H9 (cell line): ENCODE measurements at regions not wholly inside any gene's neighbourhood (a gene's known extent, or its start where the extent isn't known, plus 50 kb on each side); places are given as distances from the start of the nearest gene placed in this dataset.

Experiments
- DNase-seq: peaks from one replicate; pipeline ENCODE4 v3.0.0-alpha.2; 2017
- H2AFZ ChIP-seq: one replicate; pipeline ENCODE4 v1.6.1; 2013; ENCODE audit warnings: mild to moderate bottlenecking, low read length, control low read depth, moderate library complexity
- H2AK5ac ChIP-seq: 2 replicates; pipeline ENCODE4 v1.6.1; 2013; ENCODE audit warnings: low read length, control low read depth, mixed read lengths; ENCODE audit not compliant: insufficient read length
- H2BK120ac ChIP-seq: one replicate; pipeline ENCODE4 v1.6.1; 2013; ENCODE audit warnings: low read depth, mild to moderate bottlenecking, low read length, control low read depth, inconsistent platforms; ENCODE audit not compliant: poor library complexity, severe bottlenecking
- H2BK12ac ChIP-seq: 2 replicates; pipeline ENCODE4 v1.6.1; 2013; ENCODE audit warnings: low read length, control low read depth, mixed read lengths, low read depth; ENCODE audit not compliant: insufficient read length
- H2BK15ac ChIP-seq: 2 replicates; pipeline ENCODE4 v1.6.1; 2013; ENCODE audit warnings: low read depth, low read length, control low read depth
- H2BK20ac ChIP-seq: one replicate; pipeline ENCODE4 v1.6.1; 2013; ENCODE audit warnings: low read depth, mild to moderate bottlenecking, low read length, control low read depth, inconsistent platforms; ENCODE audit not compliant: poor library complexity, severe bottlenecking
- H2BK5ac ChIP-seq: 2 replicates; pipeline ENCODE4 v1.6.1; 2013; ENCODE audit warnings: low read length, control low read depth, mixed read lengths; ENCODE audit not compliant: insufficient read length
- H3K14ac ChIP-seq: 2 replicates; pipeline ENCODE4 v1.6.1; 2013; ENCODE audit warnings: low read length, control low read depth; ENCODE audit not compliant: insufficient read depth
- H3K18ac ChIP-seq: 2 replicates; pipeline ENCODE4 v1.6.1; 2013; ENCODE audit warnings: low read depth, mild to moderate bottlenecking, mixed read lengths, low read length, control low read depth; ENCODE audit not compliant: insufficient read length
- H3K23ac ChIP-seq: 2 replicates; pipeline ENCODE4 v1.6.1; 2013; ENCODE audit warnings: low read length, control low read depth, mixed read lengths, low read depth; ENCODE audit not compliant: insufficient read length
- H3K23me2 ChIP-seq: 2 replicates; pipeline ENCODE4 v1.6.1; 2013; ENCODE audit warnings: low read depth, mild to moderate bottlenecking, mixed read lengths, low read length, control low read depth; ENCODE audit not compliant: insufficient read length, poor library complexity, severe bottlenecking
- H3K27ac ChIP-seq: 2 replicates; pipeline ENCODE4 v1.5.1; 2013; ENCODE audit warnings: low read length, control low read depth, mixed read lengths, low read depth; ENCODE audit not compliant: insufficient read length
- H3K27me3 ChIP-seq: 2 replicates; pipeline ENCODE4 v1.6.1; 2013; ENCODE audit warnings: low read length, control low read depth, inconsistent platforms; ENCODE audit not compliant: insufficient read depth
- H3K4ac ChIP-seq: 2 replicates; pipeline ENCODE4 v1.6.1; 2013; ENCODE audit warnings: low read depth, mild to moderate bottlenecking, control low read depth, inconsistent platforms, low read length, moderate library complexity
- H3K4me1 ChIP-seq: 2 replicates; pipeline ENCODE4 v1.6.1; 2013; ENCODE audit warnings: low read length, control low read depth, inconsistent platforms; ENCODE audit not compliant: insufficient read depth
- H3K4me2 ChIP-seq: 2 replicates; pipeline ENCODE4 v1.6.1; 2013; ENCODE audit warnings: low read length, control low read depth, mixed read lengths; ENCODE audit not compliant: insufficient read length, insufficient read depth
- H3K56ac ChIP-seq: 2 replicates; pipeline ENCODE4 v1.6.1; 2013; ENCODE audit warnings: low read depth, mild to moderate bottlenecking, mixed read lengths, low read length, control low read depth; ENCODE audit not compliant: insufficient read length
- H3K79me1 ChIP-seq: 2 replicates; pipeline ENCODE4 v1.6.1; 2013; ENCODE audit warnings: low read depth, mild to moderate bottlenecking, moderate library complexity, low read length, control low read depth, inconsistent platforms; ENCODE audit not compliant: insufficient read depth, poor library complexity, severe bottlenecking
- H3K79me2 ChIP-seq: 2 replicates; pipeline ENCODE4 v1.6.1; 2013; ENCODE audit warnings: low read length, control low read depth, inconsistent platforms; ENCODE audit not compliant: insufficient read depth
- H3K9ac ChIP-seq: 2 replicates; pipeline ENCODE4 v1.6.1; 2013; ENCODE audit warnings: low read length, control low read depth, mixed read lengths; ENCODE audit not compliant: insufficient read length; ENCODE audit errors: extremely low read depth
- H3K9me3 ChIP-seq: one replicate; pipeline ENCODE4 v1.6.1; 2013; ENCODE audit warnings: low read depth, low read length, inconsistent platforms; ENCODE audit not compliant: control insufficient read depth
- H3T11ph ChIP-seq: one replicate; pipeline ENCODE4 v1.6.1; 2013; ENCODE audit warnings: mild to moderate bottlenecking, low read length, control low read depth, inconsistent platforms
- H4K20me1 ChIP-seq: one replicate; pipeline ENCODE4 v1.6.1; 2013; ENCODE audit not compliant: control insufficient read depth, insufficient read length, insufficient read depth
- H4K5ac ChIP-seq: 2 replicates; pipeline ENCODE4 v1.6.1; 2013; ENCODE audit warnings: low read depth, mild to moderate bottlenecking, mixed read lengths, low read length, control low read depth; ENCODE audit not compliant: insufficient read length
- H4K8ac ChIP-seq: replicated peaks from 2 replicates; pipeline ENCODE4 v1.6.1; 2013; ENCODE audit warnings: low read length, control low read depth, mixed read lengths, low read depth; ENCODE audit not compliant: insufficient read length
- H4K91ac ChIP-seq: 2 replicates; pipeline ENCODE4 v1.6.1; 2013; ENCODE audit warnings: low read depth, mild to moderate bottlenecking, moderate library complexity, mixed read lengths, low read length, control low read depth; ENCODE audit not compliant: insufficient read length
- H3K27ac Mint-ChIP-seq, 3 experiments: 2 replicates in 2 of 3; 3 replicates in 1 of 3; pipeline ENCODE4 v1.8.0; 2020 to 2021; ENCODE audit warnings: mixed read lengths in 3 of 3, mild to moderate bottlenecking in 1 of 3, moderate library complexity in 1 of 3
- H3K27me3 Mint-ChIP-seq: 2 replicates; pipeline ENCODE4 v1.8.0; 2021; ENCODE audit warnings: low read depth, mild to moderate bottlenecking, moderate library complexity, mixed read lengths
- H3K36me3 Mint-ChIP-seq, 3 experiments: 2 replicates in 2 of 3; 3 replicates in 1 of 3; pipeline ENCODE4 v1.8.0; 2020 to 2021; ENCODE audit warnings: low read depth in 3 of 3, mixed read lengths in 3 of 3; ENCODE audit not compliant: insufficient read depth in 1 of 3
- H3K4me1 Mint-ChIP-seq, 2 experiments: 2 replicates each; pipeline ENCODE4 v1.8.0; 2020; ENCODE audit warnings: mixed read lengths in 2 of 2
- H3K4me3 Mint-ChIP-seq, 2 experiments: 2 replicates in 1 of 2; 3 replicates in 1 of 2; pipeline ENCODE4 v1.8.0; 2020 to 2021; ENCODE audit warnings: mild to moderate bottlenecking in 2 of 2, mixed read lengths in 2 of 2, moderate library complexity in 1 of 2
- H3K9me3 Mint-ChIP-seq, 2 experiments: 2 replicates in 1 of 2; 3 replicates in 1 of 2; pipeline ENCODE4 v1.8.0; 2020; ENCODE audit warnings: mild to moderate bottlenecking in 2 of 2, mixed read lengths in 2 of 2, moderate library complexity in 1 of 2
- CTCF ChIP-seq: fragments of 200-600 bp; sonication (generic); conservative IDR thresholded peaks from 3 replicates; pipeline ENCODE4 v1.8.0; 2021; ENCODE audit warnings: antibody characterized with exemption, mild to moderate bottlenecking
- WGBS: extraction: QIAGEN DNeasy Blood & Tissue Kit; methylation state at CpG from one replicate; pipeline ENCODE4 v1.1.7; 2013; ENCODE audit warnings: missing lambda C conversion rate, low lambda C conversion rate, mixed read lengths; ENCODE audit not compliant: insufficient read length; ENCODE audit errors: extremely low coverage; 5-methylcytosine and 5-hydroxymethylcytosine counted together

GRCh38 chr6:51314965-51315364 lies 496.3 kb downstream of the TFAP2B start:
- Histone ChIP-seq H2BK20ac (no peak overlapping the region), H2BK12ac (no peak overlapping the region), H3K4me1 (no peaks in the 10 kb centered on the region; the same call in 1 of the 2 replicates), H3K79me2 (no peaks in the 10 kb centered on the region), H3K4me2 (no peak overlapping the region), H3T11ph (no peak overlapping the region), H3K9ac (no peak overlapping the region), H2AK5ac (no peak overlapping the region), H3K18ac (no peak overlapping the region), H2AFZ (no peak overlapping the region), H4K91ac (no peak overlapping the region), H3K23ac (no peak overlapping the region), H2BK15ac (no peak overlapping the region), H2BK5ac (no peak overlapping the region), H3K23me2 (no peaks in the 10 kb centered on the region), H2BK120ac (no peak overlapping the region), H3K27me3 (no peaks in the 10 kb centered on the region), H3K14ac (no peak overlapping the region), H3K79me1 (no peaks in the 10 kb centered on the region), H4K20me1 (no peaks in the 10 kb centered on the region), H3K56ac (no peak overlapping the region), H4K5ac (no peak overlapping the region), H4K8ac (no peak overlapping the region), H3K4ac (no peak overlapping the region), H3K27ac (no peak overlapping the region), H3K9me3 (no peaks in the 10 kb centered on the region)
- no peaks in the 10 kb centered on the region for H3K36me3 Mint-ChIP-seq
- H3K27ac Mint-ChIP-seq, result no peak overlapping the region
- peaks cover 5 to 6% of the 10 kb centered on the region in 2 experiments; a peak in 3 of 4 replicates for H3K4me1 Mint-ChIP-seq
- no peaks in the 10 kb centered on the region for H3K9me3 Mint-ChIP-seq
- no peak overlapping the region for H3K4me3 Mint-ChIP-seq
- no peak for DNase-seq
- TF ChIP-seq CTCF, result no peak
- WGBS, result no CpG with 5 or more reads among the region's 2 CpGs
- no peaks in the 10 kb centered on the region for H3K27me3 Mint-ChIP-seq
